GM18867 (cell line): ENCODE measurements at regions not wholly inside any gene's neighbourhood (a gene's known extent, or its start where the extent isn't known, plus 50 kb on each side); places are given as distances from the start of the nearest gene placed in this dataset.
"Not testable (repeated sequence)": the region's sequence is repeated elsewhere in the genome, so short reads cannot be mapped to it uniquely, and the experiment has no call there.

Experiments
- ATAC-seq: cut with Tn5 transposase; IDR thresholded peaks from one replicate; pipeline ENCODE4 v1.9.1; 2021; ENCODE audit warnings: mild to moderate bottlenecking, moderate library complexity; ENCODE audit not compliant: unreplicated experiment

- ATAC-seq: no peak
These were observed 135.4 kb upstream of the TAS2R1 start for GRCh38 chr5:9765419-9766140.

DNA sequence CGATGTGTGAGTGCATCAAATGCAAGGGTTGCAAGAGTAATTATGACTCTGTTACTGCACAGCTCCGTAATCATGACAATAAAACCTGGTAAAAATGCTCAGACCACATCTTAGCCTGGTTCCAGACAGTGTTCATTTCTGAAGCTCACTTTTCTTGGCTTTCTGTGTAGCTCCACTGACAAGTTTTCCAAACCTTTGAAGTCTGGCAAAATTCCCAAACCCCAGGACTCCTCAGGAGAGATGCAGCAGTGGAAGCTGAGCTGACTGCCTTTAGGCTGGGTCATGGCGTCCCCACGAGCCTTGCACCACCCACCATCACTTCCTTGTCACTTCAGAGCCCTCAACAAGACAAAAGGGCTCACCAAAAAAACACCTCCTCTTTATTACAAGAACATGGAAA, 131.6 kb upstream of the TAS2R1 start:
- no peak for ATAC-seq

DNA sequence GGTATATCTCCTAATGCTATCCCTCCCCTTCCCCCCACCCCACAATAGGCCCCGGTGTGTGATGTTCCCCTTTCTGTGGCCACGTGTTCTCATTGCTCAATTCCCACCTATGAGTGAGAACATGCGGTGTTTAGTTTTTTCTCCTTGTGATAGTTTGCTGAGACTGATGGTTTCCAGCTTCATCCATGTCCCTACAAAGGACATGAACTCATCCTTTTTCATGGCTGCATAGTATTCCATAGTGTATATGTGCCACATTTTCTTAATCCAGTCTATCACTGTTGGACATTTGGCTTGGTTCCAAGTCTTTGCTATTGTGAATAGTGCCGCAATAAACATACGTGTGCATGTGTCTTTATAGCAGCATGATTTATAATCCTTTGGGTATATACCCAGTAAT, 122.5 kb upstream of the TAS2R1 start:
- ATAC-seq: not testable (repeated sequence)

DNA sequence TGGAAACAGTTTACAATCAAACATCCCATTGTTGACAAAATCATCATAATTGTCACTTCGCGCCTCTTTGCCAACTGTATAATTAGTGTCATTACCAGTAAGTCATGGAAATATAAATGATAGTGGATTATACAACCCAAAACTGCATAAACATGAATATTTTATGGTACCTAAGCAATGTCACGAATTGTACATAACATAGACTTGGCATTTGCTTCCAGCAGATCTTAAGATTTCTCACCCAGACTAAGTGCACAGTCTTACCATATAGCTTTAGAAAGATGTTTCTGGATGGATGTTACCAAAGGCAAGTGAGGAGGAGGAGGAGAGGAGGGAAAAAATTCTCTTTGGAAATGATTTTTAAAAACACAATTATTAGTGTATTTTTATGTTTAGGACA, 113.4 kb upstream of the TAS2R1 start:
- ATAC-seq: no peak

GRCh38 chr5:9742848-9743247, 112.7 kb upstream of the TAS2R1 start:
- ATAC-seq: no peak

DNA sequence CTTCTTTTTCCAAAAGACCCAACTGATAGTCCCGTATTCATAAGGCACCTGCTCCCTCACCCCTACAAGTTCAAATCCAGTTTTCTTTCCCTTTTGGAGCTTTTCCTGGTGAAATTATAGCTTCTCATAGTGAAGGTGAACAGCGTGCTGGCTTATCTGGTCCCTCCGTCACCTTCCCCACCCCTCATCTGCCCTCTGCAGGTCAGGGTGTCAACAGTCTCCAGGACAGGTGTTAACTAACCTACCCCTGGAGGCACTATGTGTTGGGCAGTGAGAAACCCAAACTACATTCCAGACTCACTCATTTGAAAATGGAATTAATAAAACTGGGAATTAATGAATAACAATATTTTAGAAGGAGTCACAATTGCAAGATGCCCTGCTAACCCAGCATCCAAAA, 109.0 kb upstream of the TAS2R1 start:
- ATAC-seq: no peak

DNA sequence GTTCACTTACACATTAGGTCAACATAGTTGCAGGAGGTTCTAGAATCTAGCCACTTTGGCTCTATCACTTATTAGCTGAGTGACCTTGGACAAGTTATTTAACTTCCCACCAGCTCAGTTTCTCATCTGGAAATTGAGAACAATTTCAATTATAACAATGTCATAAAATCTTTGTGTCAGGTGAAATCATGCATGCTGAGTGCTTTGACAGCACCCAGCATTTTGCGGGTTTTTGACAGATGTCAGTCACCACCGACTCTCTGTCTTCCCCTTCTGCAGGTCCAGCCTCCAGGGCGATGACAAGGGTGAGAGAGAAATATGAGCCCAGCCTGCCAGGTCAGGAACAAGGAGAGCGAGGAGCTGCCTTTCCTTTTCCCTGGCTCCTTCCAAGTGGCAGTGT, 107.1 kb upstream of the TAS2R1 start:
- no peak for ATAC-seq

DNA sequence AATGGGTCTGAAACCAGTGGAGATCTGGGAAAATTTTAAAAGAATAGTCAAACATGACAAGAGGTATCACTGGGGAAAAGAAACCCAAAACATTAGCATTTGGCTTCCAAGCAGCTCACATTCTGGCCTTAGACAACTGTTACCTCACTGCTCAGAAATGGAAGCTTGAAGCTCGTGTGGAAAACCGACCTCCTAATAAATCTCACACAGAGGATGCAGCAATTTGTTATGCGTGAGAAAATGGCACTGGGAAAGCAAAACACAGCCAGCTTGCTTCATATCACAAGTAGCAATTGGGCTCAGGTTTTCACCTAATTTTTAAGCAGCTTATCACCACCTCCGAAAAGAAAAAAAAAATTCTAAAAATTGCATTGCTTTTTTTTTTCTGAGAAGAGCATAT, 103.3 kb upstream of the TAS2R1 start:
- ATAC-seq: no peak

DNA sequence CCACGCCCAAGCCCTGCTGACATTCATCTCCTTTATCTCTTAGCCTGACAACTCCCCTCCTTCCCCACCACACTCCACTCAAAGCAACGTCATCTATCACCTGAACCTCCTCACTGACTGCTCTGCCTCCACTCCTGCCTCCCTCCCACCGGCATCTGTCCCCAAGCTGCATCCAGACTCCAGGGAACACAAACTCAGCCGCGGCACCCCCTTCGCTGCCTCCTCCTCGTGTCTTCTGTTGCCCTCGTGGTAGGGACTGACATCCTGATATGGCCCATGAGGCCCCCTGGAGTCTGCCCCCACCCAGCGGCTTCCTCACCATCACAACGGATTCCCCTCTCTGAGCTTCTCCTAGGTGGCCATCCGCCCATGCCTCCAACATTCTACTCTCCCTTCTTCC, 101.0 kb upstream of the TAS2R1 start:
- no peak for ATAC-seq

DNA sequence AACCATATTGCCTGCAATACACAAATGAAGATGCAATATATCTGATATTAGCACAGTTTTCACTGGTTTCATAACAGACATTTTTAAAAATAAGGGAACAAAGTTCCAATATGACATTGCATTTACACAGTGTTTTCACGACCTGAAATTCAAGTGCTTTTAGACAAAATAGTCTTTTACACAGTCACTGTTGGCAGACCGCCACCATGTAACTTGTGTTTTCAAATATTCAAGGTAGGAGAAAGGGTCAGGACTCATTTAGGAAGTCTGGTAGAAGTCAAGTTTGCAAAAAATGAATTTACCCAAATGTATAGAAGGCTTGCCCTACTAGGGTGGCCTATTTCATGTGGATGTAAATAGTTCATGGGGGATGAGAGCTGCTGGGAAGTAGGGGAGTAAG, 98.1 kb upstream of the TAS2R1 start:
- no peak for ATAC-seq

DNA sequence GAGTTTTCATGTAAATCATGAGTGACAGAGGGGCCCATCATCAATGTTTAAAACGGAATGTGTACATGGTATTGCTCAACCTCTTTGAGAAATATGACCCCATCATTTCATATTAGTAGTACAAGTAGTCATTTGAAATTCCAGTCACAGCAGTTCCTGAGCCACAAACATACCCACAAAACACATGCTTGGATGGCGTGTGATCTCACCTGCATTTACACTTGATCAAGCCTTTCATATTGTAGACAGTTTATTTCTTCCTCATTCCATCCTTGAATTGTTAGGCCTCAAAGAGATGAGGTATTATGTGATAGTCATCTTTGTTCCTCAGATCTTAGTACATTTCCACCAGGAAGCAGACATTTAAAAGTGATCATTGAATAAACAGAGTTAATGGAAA, 96.8 kb upstream of the TAS2R1 start:
- no peak for ATAC-seq

DNA sequence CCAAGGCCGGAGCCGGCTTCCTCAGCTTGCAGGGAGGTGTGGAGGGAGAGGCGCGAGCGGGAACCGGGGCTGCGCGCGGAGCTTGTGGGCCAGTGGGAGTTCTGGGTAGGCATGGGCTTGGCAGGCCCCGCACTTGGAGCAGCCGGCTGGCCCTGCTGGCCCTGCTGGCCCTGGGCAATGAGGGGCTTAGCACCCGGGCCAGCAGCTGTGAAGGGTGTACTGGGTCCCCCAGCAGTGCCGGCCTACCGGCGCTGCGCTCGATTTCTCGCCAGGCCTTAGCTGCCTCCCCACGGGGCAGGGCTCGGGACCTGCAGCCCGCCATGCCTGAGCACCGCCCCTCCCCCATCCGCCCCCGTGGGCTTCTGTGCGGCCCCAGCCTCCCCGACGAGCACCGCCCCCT, 95.1 kb upstream of the TAS2R1 start:
- not testable (repeated sequence) for ATAC-seq

GRCh38 chr5:9724707-9725106, 94.6 kb upstream of the TAS2R1 start:
- ATAC-seq: no peak

GRCh38 chr5:9722601-9723180, 92.5 kb upstream of the TAS2R1 start:
- ATAC-seq: no peak

GRCh38 chr5:9721161-9721560, 91.0 kb upstream of the TAS2R1 start:
- ATAC-seq: no peak

GRCh38 chr5:9720361-9720760, 90.2 kb upstream of the TAS2R1 start:
- no peak for ATAC-seq

GRCh38 chr5:9716838-9717281, 86.7 kb upstream of the TAS2R1 start:
- peak; percentile 91 for ATAC-seq

DNA sequence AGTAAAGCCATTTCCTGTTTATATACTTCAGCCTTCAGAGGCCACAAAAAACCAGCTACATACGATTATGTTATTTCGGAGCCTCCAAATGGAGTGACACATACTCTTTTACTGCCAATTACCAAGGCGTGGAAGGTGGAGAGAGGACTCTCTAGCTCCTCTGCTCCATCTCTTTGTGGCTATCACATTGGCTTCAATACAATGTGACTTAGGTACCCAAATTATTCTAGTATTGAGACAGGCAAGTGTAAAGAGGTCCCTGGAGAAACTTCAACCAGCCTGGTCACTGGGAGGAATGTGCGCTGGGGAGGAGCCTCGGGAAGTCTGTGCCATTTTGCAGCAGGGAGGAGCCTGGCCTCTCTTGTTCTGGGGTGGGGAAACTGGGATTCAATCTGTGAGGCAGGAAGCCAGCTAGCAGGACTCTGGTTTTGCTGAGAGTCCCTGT, 85.8 kb upstream of the TAS2R1 start:
- no peak for ATAC-seq

GRCh38 chr5:9713959-9714586, 83.9 kb upstream of the TAS2R1 start:
- no peak for ATAC-seq

- ATAC-seq: no peak
These were observed 83.2 kb upstream of the TAS2R1 start for GRCh38 chr5:9713356-9713755.

DNA sequence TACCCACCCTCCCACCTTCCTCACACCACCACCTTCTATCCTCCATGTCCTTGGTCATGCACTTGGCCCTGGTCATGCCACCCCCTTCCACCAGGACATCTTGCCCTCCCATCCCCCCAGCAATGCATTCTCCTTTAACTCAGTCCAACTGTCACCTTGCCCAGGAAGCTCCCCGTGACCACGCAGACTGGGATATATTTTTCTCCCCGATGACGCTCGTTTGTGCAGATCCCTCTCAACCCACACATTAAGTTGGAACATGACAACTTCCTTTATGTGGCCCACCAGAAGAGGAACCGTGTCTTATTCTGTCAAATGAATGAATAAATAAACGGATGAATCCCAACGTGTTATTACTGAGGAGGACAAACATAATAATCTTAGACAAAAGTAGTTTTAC, 82.8 kb upstream of the TAS2R1 start:
- no peak for ATAC-seq

- no peak for ATAC-seq
These were observed 82.4 kb upstream of the TAS2R1 start for GRCh38 chr5:9712506-9712905.
